H9 (cell line): ENCODE measurements at regions not wholly inside any gene's neighbourhood (a gene's known extent, or its start where the extent isn't known, plus 50 kb on each side); places are given as distances from the start of the nearest gene placed in this dataset.

Experiments used
- DNase-seq: peaks from one replicate; pipeline ENCODE4 v3.0.0-alpha.2; 2017
- H2AFZ ChIP-seq: one replicate; pipeline ENCODE4 v1.6.1; 2013; ENCODE audit warnings: mild to moderate bottlenecking, low read length, control low read depth, moderate library complexity
- H2AK5ac ChIP-seq: 2 replicates; pipeline ENCODE4 v1.6.1; 2013; ENCODE audit warnings: low read length, control low read depth, mixed read lengths; ENCODE audit not compliant: insufficient read length
- H2BK120ac ChIP-seq: one replicate; pipeline ENCODE4 v1.6.1; 2013; ENCODE audit warnings: low read depth, mild to moderate bottlenecking, low read length, control low read depth, inconsistent platforms; ENCODE audit not compliant: poor library complexity, severe bottlenecking
- H2BK12ac ChIP-seq: 2 replicates; pipeline ENCODE4 v1.6.1; 2013; ENCODE audit warnings: low read length, control low read depth, mixed read lengths, low read depth; ENCODE audit not compliant: insufficient read length
- H2BK15ac ChIP-seq: 2 replicates; pipeline ENCODE4 v1.6.1; 2013; ENCODE audit warnings: low read depth, low read length, control low read depth
- H2BK20ac ChIP-seq: one replicate; pipeline ENCODE4 v1.6.1; 2013; ENCODE audit warnings: low read depth, mild to moderate bottlenecking, low read length, control low read depth, inconsistent platforms; ENCODE audit not compliant: poor library complexity, severe bottlenecking
- H2BK5ac ChIP-seq: 2 replicates; pipeline ENCODE4 v1.6.1; 2013; ENCODE audit warnings: low read length, control low read depth, mixed read lengths; ENCODE audit not compliant: insufficient read length
- H3K14ac ChIP-seq: 2 replicates; pipeline ENCODE4 v1.6.1; 2013; ENCODE audit warnings: low read length, control low read depth; ENCODE audit not compliant: insufficient read depth
- H3K18ac ChIP-seq: 2 replicates; pipeline ENCODE4 v1.6.1; 2013; ENCODE audit warnings: low read depth, mild to moderate bottlenecking, mixed read lengths, low read length, control low read depth; ENCODE audit not compliant: insufficient read length
- H3K23ac ChIP-seq: 2 replicates; pipeline ENCODE4 v1.6.1; 2013; ENCODE audit warnings: low read length, control low read depth, mixed read lengths, low read depth; ENCODE audit not compliant: insufficient read length
- H3K23me2 ChIP-seq: 2 replicates; pipeline ENCODE4 v1.6.1; 2013; ENCODE audit warnings: low read depth, mild to moderate bottlenecking, mixed read lengths, low read length, control low read depth; ENCODE audit not compliant: insufficient read length, poor library complexity, severe bottlenecking
- H3K27ac ChIP-seq: 2 replicates; pipeline ENCODE4 v1.5.1; 2013; ENCODE audit warnings: low read length, control low read depth, mixed read lengths, low read depth; ENCODE audit not compliant: insufficient read length
- H3K27me3 ChIP-seq: 2 replicates; pipeline ENCODE4 v1.6.1; 2013; ENCODE audit warnings: low read length, control low read depth, inconsistent platforms; ENCODE audit not compliant: insufficient read depth
- H3K4ac ChIP-seq: 2 replicates; pipeline ENCODE4 v1.6.1; 2013; ENCODE audit warnings: low read depth, mild to moderate bottlenecking, control low read depth, inconsistent platforms, low read length, moderate library complexity
- H3K4me1 ChIP-seq: 2 replicates; pipeline ENCODE4 v1.6.1; 2013; ENCODE audit warnings: low read length, control low read depth, inconsistent platforms; ENCODE audit not compliant: insufficient read depth
- H3K4me2 ChIP-seq: 2 replicates; pipeline ENCODE4 v1.6.1; 2013; ENCODE audit warnings: low read length, control low read depth, mixed read lengths; ENCODE audit not compliant: insufficient read length, insufficient read depth
- H3K56ac ChIP-seq: 2 replicates; pipeline ENCODE4 v1.6.1; 2013; ENCODE audit warnings: low read depth, mild to moderate bottlenecking, mixed read lengths, low read length, control low read depth; ENCODE audit not compliant: insufficient read length
- H3K79me1 ChIP-seq: 2 replicates; pipeline ENCODE4 v1.6.1; 2013; ENCODE audit warnings: low read depth, mild to moderate bottlenecking, moderate library complexity, low read length, control low read depth, inconsistent platforms; ENCODE audit not compliant: insufficient read depth, poor library complexity, severe bottlenecking
- H3K79me2 ChIP-seq: 2 replicates; pipeline ENCODE4 v1.6.1; 2013; ENCODE audit warnings: low read length, control low read depth, inconsistent platforms; ENCODE audit not compliant: insufficient read depth
- H3K9ac ChIP-seq: 2 replicates; pipeline ENCODE4 v1.6.1; 2013; ENCODE audit warnings: low read length, control low read depth, mixed read lengths; ENCODE audit not compliant: insufficient read length; ENCODE audit errors: extremely low read depth
- H3K9me3 ChIP-seq: one replicate; pipeline ENCODE4 v1.6.1; 2013; ENCODE audit warnings: low read depth, low read length, inconsistent platforms; ENCODE audit not compliant: control insufficient read depth
- H3T11ph ChIP-seq: one replicate; pipeline ENCODE4 v1.6.1; 2013; ENCODE audit warnings: mild to moderate bottlenecking, low read length, control low read depth, inconsistent platforms
- H4K20me1 ChIP-seq: one replicate; pipeline ENCODE4 v1.6.1; 2013; ENCODE audit not compliant: control insufficient read depth, insufficient read length, insufficient read depth
- H4K5ac ChIP-seq: 2 replicates; pipeline ENCODE4 v1.6.1; 2013; ENCODE audit warnings: low read depth, mild to moderate bottlenecking, mixed read lengths, low read length, control low read depth; ENCODE audit not compliant: insufficient read length
- H4K8ac ChIP-seq: replicated peaks from 2 replicates; pipeline ENCODE4 v1.6.1; 2013; ENCODE audit warnings: low read length, control low read depth, mixed read lengths, low read depth; ENCODE audit not compliant: insufficient read length
- H4K91ac ChIP-seq: 2 replicates; pipeline ENCODE4 v1.6.1; 2013; ENCODE audit warnings: low read depth, mild to moderate bottlenecking, moderate library complexity, mixed read lengths, low read length, control low read depth; ENCODE audit not compliant: insufficient read length
- H3K27ac Mint-ChIP-seq, 3 experiments: 2 replicates in 2 of 3; 3 replicates in 1 of 3; pipeline ENCODE4 v1.8.0; 2020 to 2021; ENCODE audit warnings: mixed read lengths in 3 of 3, mild to moderate bottlenecking in 1 of 3, moderate library complexity in 1 of 3
- H3K27me3 Mint-ChIP-seq: 2 replicates; pipeline ENCODE4 v1.8.0; 2021; ENCODE audit warnings: low read depth, mild to moderate bottlenecking, moderate library complexity, mixed read lengths
- H3K36me3 Mint-ChIP-seq, 3 experiments: 2 replicates in 2 of 3; 3 replicates in 1 of 3; pipeline ENCODE4 v1.8.0; 2020 to 2021; ENCODE audit warnings: low read depth in 3 of 3, mixed read lengths in 3 of 3; ENCODE audit not compliant: insufficient read depth in 1 of 3
- H3K4me1 Mint-ChIP-seq, 2 experiments: 2 replicates each; pipeline ENCODE4 v1.8.0; 2020; ENCODE audit warnings: mixed read lengths in 2 of 2
- H3K4me3 Mint-ChIP-seq, 2 experiments: 2 replicates in 1 of 2; 3 replicates in 1 of 2; pipeline ENCODE4 v1.8.0; 2020 to 2021; ENCODE audit warnings: mild to moderate bottlenecking in 2 of 2, mixed read lengths in 2 of 2, moderate library complexity in 1 of 2
- H3K9me3 Mint-ChIP-seq, 2 experiments: 2 replicates in 1 of 2; 3 replicates in 1 of 2; pipeline ENCODE4 v1.8.0; 2020; ENCODE audit warnings: mild to moderate bottlenecking in 2 of 2, mixed read lengths in 2 of 2, moderate library complexity in 1 of 2
- CTCF ChIP-seq: fragments of 200-600 bp; sonication (generic); conservative IDR thresholded peaks from 3 replicates; pipeline ENCODE4 v1.8.0; 2021; ENCODE audit warnings: antibody characterized with exemption, mild to moderate bottlenecking
- WGBS: extraction: QIAGEN DNeasy Blood & Tissue Kit; methylation state at CpG from one replicate; pipeline ENCODE4 v1.1.7; 2013; ENCODE audit warnings: missing lambda C conversion rate, low lambda C conversion rate, mixed read lengths; ENCODE audit not compliant: insufficient read length; ENCODE audit errors: extremely low coverage; 5-methylcytosine and 5-hydroxymethylcytosine counted together

- H3K9me3 Mint-ChIP-seq = peaks cover 0 to 6% of the 10 kb centered on the region in 2 experiments; a peak in 3 of 5 replicates
- no peaks in the 10 kb centered on the region; the same call in none of the 2 replicates for H3K27me3 Mint-ChIP-seq
- no CpG with 5 or more reads among the region's 2 CpGs for WGBS
These were observed 870.9 kb downstream of the GBE1 start for GRCh38 chr3:80890571-80890970.

More at GRCh38 chr3:80890571-80890970, 870.9 kb downstream of the GBE1 start:
- Mint-ChIP-seq H3K27ac (no peak overlapping the region), H3K4me3 (no peak overlapping the region), H3K4me1 (no peaks in the 10 kb centered on the region), H3K36me3 (no peaks in the 10 kb centered on the region)
- Histone ChIP-seq H3K14ac (no peak overlapping the region), H2BK120ac (no peak overlapping the region), H3K4me2 (no peak overlapping the region), H3K23me2 (no peaks in the 10 kb centered on the region), H3K27ac (no peak overlapping the region), H2BK5ac (no peak overlapping the region), H3K27me3 (no peaks in the 10 kb centered on the region), H3K79me1 (no peaks in the 10 kb centered on the region), H3K23ac (no peak overlapping the region), H2AK5ac (no peak overlapping the region), H2AFZ (no peak overlapping the region), H2BK15ac (no peak overlapping the region), H3K18ac (no peak overlapping the region), H2BK20ac (no peak overlapping the region), H4K5ac (no peak overlapping the region), H3K9ac (no peak overlapping the region), H2BK12ac (no peak overlapping the region), H3K56ac (no peak overlapping the region), H3K9me3 (no peaks in the 10 kb centered on the region), H3K4me1 (no peaks in the 10 kb centered on the region), H4K91ac (no peak overlapping the region), H3K4ac (no peak overlapping the region), H4K20me1 (no peaks in the 10 kb centered on the region), H4K8ac (no peak overlapping the region), H3T11ph (no peak overlapping the region), H3K79me2 (no peaks in the 10 kb centered on the region)
- DNase-seq = no peak
- no peak for TF ChIP-seq CTCF
